NCI-H1048 (cell line): ENCODE measurements at regions not wholly inside any gene's neighbourhood (a gene's known extent, or its start where the extent isn't known, plus 50 kb on each side); places are given as distances from the start of the nearest gene placed in this dataset.

Source experiments
- DNase-seq: peaks from one replicate; lab custom pipeline; 2025; lab: John Stamatoyannopoulos, UW

DNA sequence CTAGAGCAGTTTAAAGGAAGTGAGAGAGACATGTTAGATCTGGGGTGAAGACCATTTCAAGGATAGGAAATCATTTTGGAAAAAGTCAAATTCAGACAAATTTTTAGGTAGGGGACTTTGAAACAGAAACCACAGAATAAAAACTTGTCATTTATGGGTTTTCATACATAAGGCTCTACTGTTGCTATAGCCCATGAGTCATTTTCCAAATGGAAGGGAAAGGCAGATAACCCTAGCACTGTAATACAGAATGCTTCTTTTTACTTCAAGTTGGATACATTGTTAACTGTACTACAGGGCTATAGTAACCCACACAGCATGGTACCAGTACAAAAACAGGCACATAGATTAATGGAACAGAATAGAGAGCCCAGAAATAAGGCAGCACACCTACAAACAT is 455.4 kb downstream of the EBF1 start:
- DNase-seq = no peak

DNA sequence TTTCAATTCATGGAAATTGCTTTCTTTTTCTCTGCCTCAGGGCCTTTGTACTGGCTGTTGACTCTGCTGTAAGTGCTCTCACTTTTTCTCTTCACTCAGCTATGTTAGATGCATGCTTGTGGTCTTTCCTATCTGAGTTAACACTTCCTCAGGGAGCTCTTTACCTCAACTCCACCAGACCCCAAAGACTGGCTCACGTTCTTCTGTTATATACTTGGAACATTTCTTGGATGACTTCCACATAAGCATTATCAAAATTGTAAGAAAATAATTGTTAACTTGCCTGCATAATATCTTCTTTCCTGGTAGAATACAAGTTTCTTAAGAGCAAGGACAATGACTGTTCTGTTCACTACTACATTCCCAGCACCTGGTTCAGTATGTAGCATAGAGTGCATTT is 455.9 kb downstream of the EBF1 start:
- no peak for DNase-seq

DNA sequence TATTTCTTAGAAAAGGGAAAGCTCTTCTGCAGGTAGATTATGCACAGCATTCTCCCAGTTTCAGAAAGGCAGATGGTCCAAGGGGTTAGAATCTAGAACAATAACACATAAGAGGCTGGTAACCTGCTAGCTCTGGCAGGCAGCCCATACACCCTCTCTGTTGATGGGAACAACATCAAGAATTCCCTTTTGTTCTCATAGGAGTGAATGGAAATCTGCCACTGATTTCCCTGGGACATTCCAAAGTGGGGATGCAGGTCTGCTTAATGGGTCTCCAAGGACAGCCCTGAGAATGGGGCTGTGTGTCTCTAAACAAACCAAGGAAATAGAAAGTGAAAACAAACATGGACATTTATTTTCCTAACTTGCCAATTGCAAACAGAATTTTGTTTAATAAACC is 456.8 kb downstream of the EBF1 start:
- DNase-seq = no peak

DNA sequence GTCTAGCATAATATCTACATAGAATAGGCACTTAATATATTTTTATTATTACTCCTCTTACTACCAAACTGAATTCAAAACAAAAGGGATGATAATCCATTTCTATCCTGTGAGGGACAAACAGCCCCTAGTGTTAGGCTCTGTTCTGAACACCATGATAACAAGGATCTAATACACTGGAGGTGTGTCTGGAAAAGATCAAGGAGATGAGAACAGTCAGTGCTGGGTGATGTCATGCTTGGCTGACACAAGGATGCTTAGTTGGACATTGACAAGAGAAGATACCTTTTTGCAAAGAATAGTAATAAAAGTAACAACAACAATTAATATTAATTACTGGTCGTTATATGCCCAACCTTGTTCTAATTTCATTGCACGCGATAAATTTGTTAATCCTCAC is 458.7 kb downstream of the EBF1 start:
- no peak for DNase-seq

DNA sequence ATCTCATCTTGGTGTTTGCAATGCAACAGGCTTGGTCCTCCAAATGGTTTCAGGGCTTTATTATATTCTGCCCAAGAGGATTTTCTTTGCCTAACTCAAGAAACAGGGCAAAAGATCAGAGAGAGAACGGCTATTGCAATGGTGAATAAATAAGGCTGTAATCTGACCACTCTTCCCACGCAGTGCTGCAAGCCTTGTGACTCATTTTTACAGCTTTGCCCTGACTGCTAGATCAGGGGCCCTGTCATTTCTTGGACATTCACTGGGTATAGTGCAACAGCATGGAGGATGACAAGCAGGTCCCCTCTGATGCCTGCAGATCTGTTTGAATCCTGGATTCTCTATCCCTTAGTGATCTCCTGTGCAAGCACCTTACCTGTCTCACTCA is 459.1 kb downstream of the EBF1 start:
- no peak for DNase-seq

DNA sequence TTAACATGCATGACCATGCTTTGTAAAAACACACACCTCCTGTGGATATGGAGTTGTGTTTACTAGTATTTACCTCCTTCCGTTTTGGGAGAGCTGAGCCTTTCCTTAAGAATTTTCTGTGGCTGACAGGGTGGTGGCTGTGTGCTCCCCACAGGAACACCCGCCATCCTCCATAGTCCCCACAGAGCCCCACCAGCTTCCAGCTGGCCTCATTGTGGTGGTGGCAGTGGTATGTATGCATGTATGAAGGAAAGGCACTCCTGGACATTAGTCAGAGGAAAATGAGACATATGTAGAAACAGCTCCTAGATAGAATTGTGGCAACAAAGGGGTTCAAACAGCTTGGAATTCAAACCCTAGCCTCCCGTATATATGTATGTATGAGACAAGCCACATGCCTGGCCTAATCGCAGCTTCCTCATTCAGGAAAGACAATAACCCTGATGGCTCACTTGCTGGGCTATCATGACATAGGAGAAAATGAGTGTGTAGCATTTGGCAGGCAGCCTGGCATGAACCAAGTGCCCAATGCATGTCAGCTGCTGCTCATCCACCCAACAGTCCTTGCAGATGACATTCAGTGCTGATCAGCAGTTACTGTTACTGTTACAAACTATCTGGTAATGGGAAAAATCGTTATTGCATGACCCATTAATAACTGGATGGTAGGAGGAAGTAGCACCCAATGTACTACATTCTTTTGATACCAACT is 459.7 kb downstream of the EBF1 start:
- DNase-seq = no peak

DNA sequence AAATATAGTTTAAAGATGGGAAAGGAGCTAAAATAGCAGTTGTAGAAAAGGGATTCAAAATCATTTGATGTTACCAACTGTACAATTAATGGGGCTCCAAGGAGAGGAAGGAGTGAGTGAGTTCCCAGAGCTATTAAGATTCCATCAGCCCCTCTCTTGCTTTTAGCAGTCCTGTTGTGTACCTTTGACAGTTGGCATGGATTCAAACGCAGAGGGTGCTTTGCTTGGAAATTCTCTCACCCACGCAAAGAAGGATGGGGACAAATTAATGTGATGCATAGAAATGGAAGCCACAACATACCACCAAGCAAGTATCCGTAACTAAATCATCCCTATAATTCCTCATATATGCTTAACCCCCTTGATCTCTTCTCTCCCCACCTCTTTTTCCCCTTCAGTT is 461.3 kb downstream of the EBF1 start:
- peak; percentile 23 for DNase-seq

DNA sequence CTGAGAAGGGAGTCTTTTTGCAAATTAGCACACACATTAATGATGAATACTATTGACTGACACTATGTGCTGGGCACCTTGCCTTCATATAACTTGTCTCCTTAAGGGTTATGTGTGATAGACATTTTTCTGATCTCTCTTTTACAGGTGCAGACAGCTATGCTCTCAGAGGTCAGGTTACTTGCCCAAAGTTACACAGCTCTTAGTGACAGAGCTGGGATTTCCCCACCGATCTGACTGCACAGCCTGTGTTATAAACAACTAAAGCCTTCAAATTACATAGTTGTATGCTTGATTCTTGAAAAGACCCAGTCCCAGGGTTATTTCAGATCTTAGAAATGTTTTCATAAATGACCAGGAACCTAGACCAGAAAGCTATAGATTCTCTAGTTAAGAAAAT is 462.7 kb downstream of the EBF1 start:
- no peak for DNase-seq

DNA sequence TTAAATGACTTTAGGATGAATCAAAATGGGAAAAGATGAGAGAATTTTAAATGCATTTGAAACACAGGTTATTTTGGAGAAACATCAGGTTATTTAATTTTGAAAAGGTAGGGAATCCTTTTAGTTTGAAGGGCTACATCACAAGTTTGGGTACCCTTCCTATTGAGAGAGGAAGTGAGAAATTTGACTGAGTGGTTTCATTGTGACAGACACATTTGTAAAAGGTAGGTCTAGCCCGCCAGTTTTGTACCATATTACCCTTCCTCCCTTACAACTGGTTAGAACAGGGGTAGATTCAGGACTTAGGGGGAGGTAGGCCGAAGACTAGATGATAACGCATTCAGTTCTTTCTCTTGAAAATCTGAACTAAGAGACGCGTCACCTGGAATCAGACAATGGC is 464.2 kb downstream of the EBF1 start:
- no peak for DNase-seq

DNA sequence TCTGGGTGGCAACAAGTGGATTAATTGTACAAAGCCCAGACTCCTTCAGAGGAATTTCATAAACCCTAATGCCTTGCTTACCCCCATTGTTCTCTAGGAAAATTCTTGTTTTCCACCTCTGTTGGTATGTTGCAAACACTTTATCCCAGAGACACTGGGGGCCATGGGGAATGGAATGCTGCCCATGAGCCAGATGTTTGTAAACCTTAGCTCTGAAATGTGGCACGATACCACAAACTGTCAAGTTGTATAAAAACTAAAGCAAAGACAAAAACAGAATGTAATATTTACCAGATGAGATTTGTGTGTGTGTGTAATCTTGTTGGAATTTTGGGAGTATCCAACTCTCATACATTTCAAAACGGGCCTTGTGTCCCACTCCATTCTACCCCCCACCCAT is 465.0 kb downstream of the EBF1 start:
- no peak for DNase-seq

DNA sequence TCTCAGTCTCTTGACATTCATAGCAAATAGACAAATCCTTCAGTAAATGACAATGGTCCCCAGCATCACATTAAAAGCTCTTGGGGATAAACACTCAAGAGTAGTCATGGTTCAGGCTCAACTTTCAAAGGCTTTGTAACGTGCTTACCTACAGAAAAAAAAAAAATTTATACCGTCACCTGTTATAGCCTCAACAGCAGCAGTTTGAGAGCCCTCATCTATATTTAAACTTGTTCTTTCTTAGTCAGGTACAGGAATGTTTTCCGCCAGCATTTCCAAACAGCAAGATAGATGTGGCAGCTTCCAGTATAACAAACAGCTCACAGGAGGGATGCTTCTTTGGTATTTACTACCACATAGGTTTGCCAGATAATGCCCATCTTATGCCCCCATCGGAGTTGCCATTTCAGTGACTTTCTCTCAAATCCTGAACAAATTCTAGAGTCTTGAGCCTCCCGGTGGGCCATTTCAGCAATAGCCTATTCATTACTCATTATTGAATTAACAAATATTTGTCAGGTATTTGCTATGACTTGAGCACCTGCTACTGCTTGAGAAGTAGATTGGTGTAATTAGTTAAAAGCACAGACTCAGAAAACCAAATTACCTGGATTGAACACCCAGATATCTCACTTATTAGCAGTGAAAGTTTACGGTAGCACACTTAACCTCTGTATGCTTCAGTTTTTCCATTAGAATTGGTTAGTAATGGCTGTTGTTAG is 470.0 kb downstream of the EBF1 start:
- no peak for DNase-seq

DNA sequence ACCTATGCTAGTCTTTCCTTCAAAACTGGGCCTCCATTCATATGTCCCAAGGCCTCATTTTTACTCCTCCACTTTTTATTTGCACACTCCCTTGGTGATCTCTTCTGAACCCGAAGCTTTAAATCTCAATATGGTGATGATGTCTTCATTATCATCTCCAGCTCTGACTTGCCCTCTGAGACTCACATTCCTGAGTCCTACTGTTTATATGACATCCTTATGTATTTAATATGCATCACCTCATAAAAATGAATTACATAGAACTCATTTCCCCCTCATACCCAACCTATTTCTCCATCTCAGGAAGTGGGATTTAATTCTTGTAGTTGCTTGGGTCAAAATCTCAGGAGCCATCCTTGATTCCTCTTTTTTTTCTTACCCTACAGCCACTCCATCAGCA is 473.0 kb downstream of the EBF1 start:
- no peak for DNase-seq

DNA sequence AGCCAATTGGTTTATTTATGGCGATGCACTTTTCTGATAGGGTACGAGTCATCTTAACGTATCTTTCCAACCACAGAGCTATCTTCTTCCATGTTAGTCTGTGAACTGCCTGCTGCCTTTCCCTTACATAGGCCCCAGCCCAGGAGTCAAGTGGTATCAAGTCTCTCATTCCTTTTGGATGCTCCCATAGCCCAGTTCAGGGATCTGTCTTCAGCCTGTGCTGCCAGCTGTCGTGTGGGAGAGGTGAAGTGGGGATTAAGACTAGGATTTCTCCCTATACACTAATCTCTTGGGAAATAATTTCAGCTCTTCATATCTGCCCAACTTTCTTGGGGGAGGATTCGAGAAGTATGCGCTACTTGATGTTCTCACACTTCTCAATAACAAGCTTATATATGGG is 475.7 kb downstream of the EBF1 start:
- DNase-seq = no peak

DNA sequence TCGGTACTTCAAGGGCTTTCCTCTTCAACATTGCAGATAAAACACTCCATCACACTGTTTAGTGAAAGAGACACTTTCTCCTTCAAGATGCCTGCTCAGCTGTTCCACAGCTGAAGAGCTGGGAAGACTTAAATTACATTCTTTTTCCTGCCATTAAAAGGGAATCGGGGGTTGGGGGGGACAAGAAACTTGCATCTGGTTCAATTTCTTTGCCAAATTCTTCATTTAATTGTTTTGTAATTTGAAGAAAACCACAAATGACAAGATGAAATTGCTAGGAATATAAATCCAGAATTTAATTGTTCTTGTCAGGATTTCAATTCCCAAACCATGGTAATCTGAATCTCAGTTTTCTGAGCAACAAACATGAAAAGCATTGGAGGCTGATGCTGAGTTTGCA is 478.3 kb downstream of the EBF1 start:
- no peak for DNase-seq

DNA sequence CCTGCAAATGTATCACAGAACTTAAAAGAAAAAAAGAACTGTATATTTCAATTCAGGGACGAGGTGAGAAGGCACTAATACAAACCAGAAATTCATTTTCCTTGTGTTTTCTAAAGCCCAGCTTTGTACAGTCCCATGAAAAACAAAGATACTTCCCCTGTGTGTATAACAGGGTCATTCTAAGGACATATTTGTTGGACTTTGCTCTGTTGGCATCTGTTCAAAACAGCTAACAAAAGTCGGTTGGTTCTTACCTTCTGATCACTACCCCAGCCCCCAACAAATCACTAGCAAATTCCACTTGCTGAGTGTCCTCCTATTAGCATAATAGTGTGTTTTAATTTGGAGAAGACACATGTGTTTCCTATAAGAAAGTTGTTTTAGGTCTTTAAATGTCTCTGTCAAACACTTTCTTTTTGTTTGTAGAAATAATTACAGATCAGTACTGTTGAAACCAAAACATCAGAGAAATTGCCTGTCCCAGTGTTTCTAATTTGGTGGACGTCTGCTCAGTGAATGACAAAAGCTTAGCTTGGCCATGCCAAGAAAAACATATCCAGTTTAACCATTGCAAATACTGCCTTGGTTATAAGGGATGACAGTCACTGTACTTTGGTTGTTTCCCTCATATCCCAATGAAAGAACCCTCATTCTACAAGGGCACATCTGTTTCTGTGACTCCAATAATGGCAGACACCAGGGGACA is 480.5 kb downstream of the EBF1 start:
- no peak for DNase-seq

DNA sequence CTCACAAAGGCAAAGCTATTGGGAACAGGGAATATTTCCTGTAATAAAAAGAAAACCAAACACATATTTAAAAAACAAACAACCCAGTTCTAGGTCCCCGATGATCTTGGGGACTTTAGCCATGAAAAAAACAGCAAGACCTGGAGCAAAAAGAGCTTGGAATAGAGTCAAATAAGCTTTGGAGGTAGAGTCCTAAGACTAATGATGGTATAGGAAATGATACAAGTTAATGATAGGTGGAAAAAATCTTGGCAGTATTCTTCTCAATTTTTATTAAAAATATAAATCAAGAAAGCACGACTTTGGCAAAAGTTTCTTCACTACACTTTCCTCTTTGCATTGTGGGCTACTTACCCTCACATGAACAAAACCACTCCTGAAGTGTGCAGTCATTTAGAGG is 481.5 kb downstream of the EBF1 start:
- no peak for DNase-seq

DNA sequence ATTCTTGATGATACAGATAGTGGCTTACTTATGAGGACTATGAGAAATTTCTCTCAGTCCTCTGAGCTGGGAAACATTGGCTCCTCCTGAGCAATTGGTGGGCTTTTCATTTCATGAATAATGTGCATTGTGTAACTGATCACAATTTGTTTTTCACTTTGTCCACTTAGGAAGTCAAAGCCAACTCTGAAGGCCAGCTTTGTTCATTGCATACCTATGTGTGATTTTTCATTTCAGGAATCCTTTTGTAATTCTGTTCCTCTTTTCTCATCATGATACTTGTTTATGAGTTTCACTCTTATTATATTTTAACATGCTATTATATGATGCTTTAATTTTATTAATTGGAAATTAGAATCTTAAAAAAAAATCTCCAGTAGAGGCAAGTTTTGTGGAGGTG is 483.0 kb downstream of the EBF1 start:
- no peak for DNase-seq

DNA sequence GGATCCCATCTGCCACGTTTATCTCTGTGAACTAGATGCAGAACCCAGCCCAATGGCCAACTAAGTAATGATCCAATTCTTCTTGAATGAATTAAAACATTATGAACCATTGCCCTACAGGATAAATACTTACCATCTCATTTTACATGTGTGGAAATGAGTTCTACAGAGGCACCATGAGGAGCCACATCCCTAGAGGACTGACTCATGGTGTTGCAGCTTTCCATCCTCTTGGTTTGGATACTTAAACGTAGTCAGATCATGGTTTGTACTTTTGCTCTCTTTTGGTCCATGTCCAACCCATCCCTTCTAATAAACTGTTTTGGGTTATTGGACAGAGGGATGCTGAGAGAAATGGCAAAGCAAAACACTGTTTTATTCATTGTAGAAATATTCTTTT is 484.8 kb downstream of the EBF1 start:
- no peak for DNase-seq

DNA sequence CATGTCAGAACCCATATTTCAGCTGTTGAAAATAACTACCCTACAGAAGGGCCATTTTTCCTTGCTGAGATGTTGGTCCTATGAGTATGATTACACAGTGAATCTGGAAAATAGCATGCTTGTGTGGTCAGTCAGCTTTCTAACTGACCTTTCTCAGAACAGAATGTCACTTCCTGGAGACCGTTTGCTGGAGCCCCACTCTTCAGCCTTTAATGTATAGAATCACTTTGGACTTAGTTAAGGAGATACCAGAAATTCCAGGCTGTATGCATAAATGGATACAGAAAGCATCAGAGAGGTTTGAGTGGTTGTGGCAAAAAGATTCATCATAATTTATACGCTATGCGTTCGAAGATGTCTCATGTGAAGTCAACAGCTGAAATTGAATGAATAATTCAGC is 488.1 kb downstream of the EBF1 start:
- DNase-seq = no peak

DNA sequence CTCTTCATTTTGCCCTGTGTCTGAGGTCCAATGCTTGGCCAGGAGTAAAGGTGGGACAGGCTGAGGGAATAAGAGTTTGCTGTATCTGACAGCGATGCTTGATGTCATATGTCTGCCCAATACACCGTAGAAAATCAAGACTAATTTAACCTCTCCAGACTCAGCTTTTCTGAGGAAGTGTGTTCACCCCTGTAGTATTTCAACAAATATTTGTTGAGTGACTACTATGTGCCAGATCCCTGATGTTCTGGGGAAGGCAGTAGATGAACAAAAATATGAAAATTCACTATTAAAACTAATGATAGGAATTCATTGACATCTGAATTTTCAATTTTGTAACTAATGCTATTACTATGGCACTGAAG is 489.7 kb downstream of the EBF1 start:
- no peak for DNase-seq

DNA sequence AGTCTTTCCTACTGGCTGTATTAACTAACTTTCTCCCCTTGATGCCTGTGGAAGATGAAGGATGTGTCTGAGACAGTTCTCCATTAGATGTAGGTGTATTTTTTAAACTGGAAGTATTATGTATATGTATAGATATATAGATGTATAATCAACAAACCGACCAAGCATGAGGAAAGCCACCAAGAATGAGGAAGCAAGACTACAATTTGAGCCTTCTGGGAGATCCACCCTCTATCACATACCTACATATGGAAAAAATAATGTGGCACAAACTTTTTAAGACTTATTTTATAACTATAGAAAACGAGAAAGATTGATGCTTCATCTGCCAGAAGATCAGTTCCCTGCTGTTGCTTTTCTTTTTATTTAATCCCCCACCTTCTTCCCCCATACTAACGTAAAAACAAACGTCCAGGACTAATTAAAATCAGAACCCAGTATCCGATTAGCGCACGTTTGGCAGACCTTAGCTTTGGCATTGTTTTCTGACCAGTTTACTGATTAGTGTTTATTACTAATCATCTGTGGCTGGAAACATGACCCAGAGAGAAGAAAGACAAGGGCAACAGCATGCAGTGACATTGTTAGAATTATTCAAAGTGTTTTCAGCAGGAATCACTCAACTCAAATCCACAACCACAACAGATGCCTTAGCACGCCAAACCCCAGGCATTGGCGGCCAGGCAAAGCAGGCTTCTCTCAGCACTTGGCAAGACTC is 490.2 kb downstream of the EBF1 start:
- DNase-seq = no peak

DNA sequence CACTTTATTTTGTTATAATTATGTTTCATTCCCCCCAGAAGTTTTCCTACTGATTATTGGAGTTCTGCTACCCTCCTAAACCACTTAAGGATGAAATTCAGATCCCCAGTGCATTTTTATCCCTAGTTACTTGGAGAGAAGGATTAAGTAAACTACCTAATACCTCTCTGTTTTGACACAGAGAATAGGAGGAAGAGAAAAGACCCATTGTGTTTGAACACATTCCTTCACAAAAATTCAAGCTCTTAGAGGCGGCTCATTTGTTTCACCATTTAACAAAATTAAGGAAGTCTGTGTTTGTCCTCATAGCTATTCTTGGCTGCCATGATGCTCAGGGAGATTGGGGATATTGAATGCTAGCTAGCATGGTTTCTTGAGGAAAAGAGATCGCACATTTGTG is 492.6 kb downstream of the EBF1 start:
- DNase-seq = no peak

DNA sequence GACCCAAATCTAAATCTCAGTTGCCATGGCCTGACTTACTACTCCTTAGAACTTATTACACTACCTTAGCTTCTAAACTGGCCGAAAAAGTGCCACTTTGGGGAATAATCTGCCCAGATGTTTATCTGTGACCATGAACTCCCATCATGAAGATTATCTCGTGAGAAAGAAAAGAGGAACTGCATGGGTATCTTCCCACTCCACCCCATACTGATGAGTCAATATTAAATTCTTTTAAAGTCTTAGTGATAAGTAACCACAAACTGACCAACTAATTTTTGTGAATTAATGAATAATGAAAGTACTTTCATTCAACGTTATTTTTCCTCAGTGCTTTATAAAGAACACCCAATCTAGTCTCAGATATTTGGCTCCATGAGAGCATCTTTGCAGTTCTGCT is 493.5 kb downstream of the EBF1 start:
- DNase-seq = no peak
